ENCODE measurements at regions not wholly inside any gene's neighbourhood (a gene's known extent, or its start where the extent isn't known, plus 50 kb on each side); places are given as distances from the start of the nearest gene placed in this dataset.

DNA sequence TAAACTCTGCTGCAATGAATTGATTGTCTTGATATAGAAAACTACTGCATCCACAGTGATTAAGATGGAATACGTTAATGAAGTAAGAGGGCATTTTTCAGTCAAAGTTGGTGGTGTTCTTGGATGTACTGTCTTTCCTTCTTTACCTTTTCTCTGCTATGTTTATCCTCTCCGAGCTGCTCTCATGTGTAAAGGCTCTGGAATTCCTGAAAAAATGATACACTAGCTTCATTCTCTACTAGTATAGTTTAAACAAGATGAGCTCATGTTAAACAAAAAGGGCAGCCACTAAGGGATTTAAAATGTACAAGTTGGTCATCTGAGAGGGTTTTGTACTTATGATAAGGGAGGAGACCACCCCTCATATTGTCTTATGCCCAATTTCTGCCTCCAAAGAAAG, 504.6 kb upstream of the NECTIN3 start:
- H3K9me3 ChIP-seq = no peaks in the 10 kb centered on the region
- no peaks in the 10 kb centered on the region for H3K27me3 ChIP-seq
- H3K4me1 ChIP-seq = no peaks in the 10 kb centered on the region
- intact Hi-C loops (cut with DNase I) = no loop called here
- 86 to 88% methylated on average over 2 of the region's 2 CpGs for WGBS, 2 donors
- H3K4me3 ChIP-seq (replicated peaks in 1 of 3) = no peak overlapping the region
- TF ChIP-seq POLR2A (IDR thresholded peaks at IDR 0.05) = no peak
- TF ChIP-seq, protein P1, sequence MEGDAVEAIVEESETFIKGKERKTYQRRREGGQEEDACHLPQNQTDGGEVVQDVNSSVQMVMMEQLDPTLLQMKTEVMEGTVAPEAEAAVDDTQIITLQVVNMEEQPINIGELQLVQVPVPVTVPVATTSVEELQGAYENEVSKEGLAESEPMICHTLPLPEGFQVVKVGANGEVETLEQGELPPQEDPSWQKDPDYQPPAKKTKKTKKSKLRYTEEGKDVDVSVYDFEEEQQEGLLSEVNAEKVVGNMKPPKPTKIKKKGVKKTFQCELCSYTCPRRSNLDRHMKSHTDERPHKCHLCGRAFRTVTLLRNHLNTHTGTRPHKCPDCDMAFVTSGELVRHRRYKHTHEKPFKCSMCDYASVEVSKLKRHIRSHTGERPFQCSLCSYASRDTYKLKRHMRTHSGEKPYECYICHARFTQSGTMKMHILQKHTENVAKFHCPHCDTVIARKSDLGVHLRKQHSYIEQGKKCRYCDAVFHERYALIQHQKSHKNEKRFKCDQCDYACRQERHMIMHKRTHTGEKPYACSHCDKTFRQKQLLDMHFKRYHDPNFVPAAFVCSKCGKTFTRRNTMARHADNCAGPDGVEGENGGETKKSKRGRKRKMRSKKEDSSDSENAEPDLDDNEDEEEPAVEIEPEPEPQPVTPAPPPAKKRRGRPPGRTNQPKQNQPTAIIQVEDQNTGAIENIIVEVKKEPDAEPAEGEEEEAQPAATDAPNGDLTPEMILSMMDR (IDR thresholded peaks at IDR 0.05) = no peak
- H3K27ac ChIP-seq = no peak overlapping the region
- no peaks in the 10 kb centered on the region for H3K36me3 ChIP-seq
- no peak for DNase-seq

GRCh38 chr3:110568246-110568645, 503.4 kb upstream of the NECTIN3 start:
- TF ChIP-seq, protein P1 (IDR thresholded peaks at IDR 0.05) = no peak
- TF ChIP-seq POLR2A (IDR thresholded peaks at IDR 0.05) = no peak
- no peaks in the 10 kb centered on the region for H3K4me1 ChIP-seq
- DNase-seq = no peak
- no peak overlapping the region for H3K4me3 ChIP-seq (replicated peaks in 1 of 3)
- H3K9me3 ChIP-seq = no peaks in the 10 kb centered on the region
- no peaks in the 10 kb centered on the region for H3K36me3 ChIP-seq
- WGBS, 2 donors = 56 to 72% methylated on average over 2 of the region's 2 CpGs
- H3K27me3 ChIP-seq = no peaks in the 10 kb centered on the region
- intact Hi-C loops (cut with DNase I) = no loop called here
- H3K27ac ChIP-seq = no peak overlapping the region

DNA sequence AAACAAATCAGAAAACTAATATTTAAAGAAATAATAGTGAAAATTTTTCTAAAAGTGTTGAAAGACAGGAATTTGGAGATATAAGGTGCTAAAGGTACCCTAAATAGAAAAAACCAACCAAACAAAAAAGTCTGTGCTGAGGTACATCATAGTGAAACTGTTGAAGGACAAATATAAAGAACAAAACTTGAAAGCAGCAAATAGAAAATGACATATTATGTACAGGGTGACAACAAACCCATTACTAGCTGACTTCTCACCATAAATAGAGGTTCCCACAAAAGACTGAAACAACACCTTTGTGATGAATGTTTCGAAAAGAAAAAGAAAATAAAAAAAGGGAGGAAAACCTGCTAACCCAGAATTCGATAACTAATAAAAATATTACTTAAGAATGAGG, 502.5 kb upstream of the NECTIN3 start:
- no peak overlapping the region for H3K4me3 ChIP-seq (replicated peaks in 1 of 3)
- no peaks in the 10 kb centered on the region for H3K9me3 ChIP-seq
- no peaks in the 10 kb centered on the region for H3K4me1 ChIP-seq
- no peaks in the 10 kb centered on the region for H3K27me3 ChIP-seq
- H3K36me3 ChIP-seq = no peaks in the 10 kb centered on the region
- intact Hi-C loops (cut with DNase I) = no loop called here
- WGBS, 2 donors = 84 to 91% methylated on average over 2 of the region's 2 CpGs
- TF ChIP-seq, protein P1 (IDR thresholded peaks at IDR 0.05) = no peak
- TF ChIP-seq POLR2A (IDR thresholded peaks at IDR 0.05) = no peak
- no peak for DNase-seq
- no peak overlapping the region for H3K27ac ChIP-seq

DNA sequence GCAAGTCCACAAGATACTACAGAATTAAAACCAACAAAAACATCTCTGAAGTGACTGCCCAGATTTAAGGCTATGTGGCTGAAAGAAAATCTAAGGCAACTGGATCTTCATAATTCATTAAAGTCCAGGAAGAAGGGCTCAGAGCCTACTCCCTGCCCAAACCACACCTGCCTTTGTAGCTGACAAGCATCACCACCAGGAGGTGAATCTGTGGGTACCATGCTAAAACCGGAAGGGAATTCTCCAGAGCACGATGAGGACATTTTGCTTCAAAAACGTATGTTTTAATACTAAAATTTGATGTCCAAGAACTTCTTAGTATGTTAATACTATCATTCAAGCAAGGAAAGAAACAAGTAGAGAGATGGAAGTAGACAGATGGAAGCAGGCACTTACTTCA, 495.9 kb upstream of the NECTIN3 start:
- DNase-seq = no peak
- TF ChIP-seq, protein P1 (IDR thresholded peaks at IDR 0.05) = no peak
- no peak for TF ChIP-seq POLR2A (IDR thresholded peaks at IDR 0.05)
- Histone ChIP-seq H3K27me3 (no peaks in the 10 kb centered on the region), H3K4me1 (no peaks in the 10 kb centered on the region), H3K9me3 (no peaks in the 10 kb centered on the region), H3K36me3 (no peaks in the 10 kb centered on the region), H3K4me3 (replicated peaks in 1 of 3) (no peak overlapping the region), H3K27ac (no peak overlapping the region)
- 84 to 85% methylated on average over 3 of the region's 3 CpGs for WGBS, 2 donors
- intact Hi-C loops (cut with DNase I) = no loop called here

GRCh38 chr3:110576960-110577359, 494.7 kb upstream of the NECTIN3 start:
- Histone ChIP-seq H3K9me3 (no peaks in the 10 kb centered on the region), H3K4me3 (replicated peaks in 1 of 3) (no peak overlapping the region), H3K27ac (no peak overlapping the region), H3K36me3 (no peaks in the 10 kb centered on the region), H3K27me3 (no peaks in the 10 kb centered on the region), H3K4me1 (no peaks in the 10 kb centered on the region)
- TF ChIP-seq POLR2A (IDR thresholded peaks at IDR 0.05) = no peak
- TF ChIP-seq, protein P1 (IDR thresholded peaks at IDR 0.05) = no peak
- intact Hi-C loops (cut with DNase I) = no loop called here
- WGBS, 2 donors = 63 to 65% methylated on average over 3 of the region's 3 CpGs
- no peak for DNase-seq
